ENCODE measurements at regions not wholly inside any gene's neighbourhood (a gene's known extent, or its start where the extent isn't known, plus 50 kb on each side); places are given as distances from the start of the nearest gene placed in this dataset.

DNA sequence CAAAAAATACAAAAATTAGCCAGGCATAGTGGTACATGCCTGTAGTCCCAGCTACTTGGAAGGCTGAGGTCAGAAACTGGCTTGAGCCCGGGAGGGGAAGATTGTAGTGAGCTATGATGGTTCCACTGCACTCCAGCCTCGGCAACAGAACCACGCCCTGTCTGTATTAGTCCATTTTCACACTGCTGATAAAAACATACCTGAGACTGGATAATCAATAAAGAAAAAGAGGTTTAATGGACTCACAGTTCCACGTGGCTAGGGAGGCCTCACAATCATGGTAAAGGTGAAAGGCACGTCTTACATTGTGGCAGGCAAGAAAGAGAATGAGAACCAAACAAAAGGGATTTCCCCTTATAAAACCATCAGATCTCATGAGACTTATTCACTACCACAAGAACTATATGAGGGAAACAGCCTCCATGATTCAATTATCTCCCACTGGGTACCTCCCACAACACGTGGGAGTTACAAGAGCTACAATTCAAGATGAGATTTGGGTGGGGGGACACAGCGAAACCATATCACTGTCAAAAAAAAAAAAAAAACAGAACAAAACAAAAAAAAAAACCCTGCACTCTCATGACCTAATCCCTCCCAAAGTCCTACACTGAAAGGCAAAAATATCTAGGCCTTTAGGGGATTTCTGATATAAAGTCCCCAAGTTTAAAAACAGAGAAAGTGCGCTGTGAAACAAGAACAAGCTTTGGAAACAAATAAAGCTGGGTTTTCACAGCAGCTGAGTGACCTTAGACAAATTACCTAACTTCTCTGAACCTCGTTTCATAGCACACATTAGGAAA, 224.7 kb downstream of the IGSF11 start:
- no peak for DNase-seq (ENCODE audit: low read depth in 4 of 4, low spot score in 1 of 4)

DNA sequence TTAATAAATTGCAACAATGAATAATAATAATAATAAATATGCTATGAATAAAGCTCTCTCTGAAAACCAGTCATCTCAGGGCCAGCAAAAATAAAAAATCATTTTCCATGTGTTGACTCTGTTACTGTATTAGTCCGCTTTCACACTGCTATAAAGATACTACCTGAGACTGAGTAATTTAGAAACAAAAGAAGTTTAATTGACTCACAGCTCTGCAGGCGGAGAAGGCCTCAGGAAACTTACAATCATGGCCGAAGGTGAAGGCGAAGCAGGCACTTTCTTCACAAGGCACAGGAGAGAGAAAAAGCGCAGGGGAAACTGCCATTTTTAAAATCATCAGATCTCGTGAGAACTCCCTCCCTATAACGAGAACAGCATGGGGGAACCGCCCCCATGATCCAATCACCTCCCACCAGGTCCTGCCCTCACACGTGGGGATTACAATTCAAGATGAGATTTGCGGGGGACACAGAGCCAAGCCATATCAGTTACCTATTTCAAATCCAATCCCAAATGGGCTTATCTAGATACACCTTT, 224.1 kb downstream of the IGSF11 start:
- no peak for DNase-seq (ENCODE audit: low read depth in 4 of 4, low spot score in 1 of 4)

DNA sequence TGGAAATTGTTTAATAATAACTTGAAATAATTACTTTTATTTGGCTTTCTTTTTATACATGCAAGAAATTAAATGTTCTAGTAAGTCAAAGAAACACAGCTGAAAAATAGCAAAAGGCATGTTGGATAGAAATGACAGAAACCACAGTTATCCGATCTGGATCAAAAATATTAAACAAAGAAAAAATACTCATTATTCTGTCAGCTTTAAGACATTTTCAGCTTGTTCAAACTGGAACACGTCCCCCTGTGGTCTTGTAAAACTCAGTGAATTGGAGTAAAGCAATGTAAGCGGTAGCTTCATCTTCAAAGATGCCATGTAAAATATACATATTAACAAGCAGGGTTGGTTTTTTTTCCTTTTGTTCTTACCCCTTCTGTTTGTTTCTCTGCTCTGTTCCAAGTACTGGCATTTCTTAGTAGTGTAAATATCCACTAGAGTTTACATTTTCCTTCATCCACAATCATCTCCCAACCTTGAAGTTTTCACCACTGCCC, 223.4 kb downstream of the IGSF11 start:
- DNase-seq (ENCODE audit: low read depth in 4 of 4, low spot score in 1 of 4): no peak

DNA sequence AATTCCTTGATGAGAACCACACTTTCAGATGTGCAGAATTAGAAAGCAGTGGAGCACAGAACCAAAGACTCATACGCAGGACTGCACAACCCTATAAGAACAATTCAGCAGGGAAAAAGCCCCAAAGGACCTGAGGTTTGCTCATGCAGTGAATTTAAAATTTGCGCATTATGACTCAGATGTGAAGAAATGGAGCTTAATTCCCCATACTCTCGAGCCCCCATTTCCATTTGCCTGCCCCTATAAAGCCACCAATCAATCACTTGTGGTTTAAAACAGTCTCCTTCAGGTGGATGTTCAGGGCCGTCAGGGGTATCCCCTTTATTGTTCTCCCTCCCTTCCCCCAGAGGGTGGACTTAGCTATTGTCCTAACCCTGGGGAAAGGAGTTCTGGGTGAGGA, 221.2 kb downstream of the IGSF11 start:
- DNase-seq (ENCODE audit: low read depth in 4 of 4, low spot score in 1 of 4): no peak

DNA sequence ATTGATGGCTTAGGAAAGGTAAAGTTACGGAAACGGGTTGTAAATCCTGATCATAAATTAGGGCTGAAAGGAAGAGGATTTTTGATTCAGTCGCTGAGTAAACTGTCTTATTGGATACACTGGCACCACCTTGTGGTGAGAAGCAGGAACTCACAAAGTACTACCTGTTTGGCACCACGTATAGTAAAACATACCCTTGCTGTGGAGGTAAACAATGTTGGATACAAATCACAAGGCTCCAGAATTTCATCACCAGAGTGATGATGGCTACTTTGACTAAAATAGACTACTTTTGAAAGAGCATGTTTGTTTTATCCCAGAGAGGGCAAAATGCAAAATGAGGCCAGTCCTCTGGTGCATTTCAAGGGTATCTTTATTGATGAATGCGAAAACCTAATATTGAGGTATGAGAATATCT, 216.9 kb downstream of the IGSF11 start:
- DNase-seq (ENCODE audit: low read depth in 4 of 4, low spot score in 1 of 4): peak in 2 of 4 experiments; percentile 1 to 32

DNA sequence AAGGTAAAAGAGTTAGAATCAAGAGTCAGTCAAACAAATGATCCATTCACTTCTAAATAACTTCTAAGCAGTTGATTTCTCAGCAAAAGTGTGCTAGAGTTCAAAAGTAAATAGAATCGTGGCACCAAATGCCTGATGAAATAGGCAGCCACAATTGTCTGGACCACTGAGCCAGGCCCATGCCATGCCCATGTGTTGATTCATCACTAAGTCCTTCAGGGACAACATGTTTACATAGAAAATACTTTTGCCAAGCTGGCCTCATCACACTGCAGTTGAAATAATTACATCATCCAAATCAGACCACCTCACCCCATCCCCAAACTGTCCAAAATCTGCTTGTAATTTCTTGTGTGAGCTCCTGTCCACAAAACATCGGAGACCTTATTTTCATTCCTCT, 216.3 kb downstream of the IGSF11 start:
- no peak for DNase-seq (ENCODE audit: low read depth in 4 of 4, low spot score in 1 of 4)

DNA sequence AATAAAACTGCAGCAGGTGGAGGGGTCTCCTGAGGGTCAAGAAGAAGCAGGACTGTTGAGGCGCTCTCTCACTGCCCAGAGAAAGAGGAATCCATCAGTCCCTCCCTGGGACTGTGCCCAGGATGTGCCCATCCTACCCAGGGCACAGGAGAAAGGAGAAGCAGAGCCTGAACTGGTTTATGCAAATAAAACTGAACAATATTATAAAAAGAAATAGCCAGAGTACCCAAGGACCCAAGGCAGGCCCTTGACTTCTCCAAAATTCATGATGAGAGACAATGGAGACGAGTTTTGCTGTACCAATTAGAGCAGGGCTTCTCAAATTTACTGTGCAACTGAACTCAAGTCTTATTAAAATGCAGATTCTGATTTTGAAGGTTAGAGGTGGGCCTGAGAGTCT, 211.0 kb downstream of the IGSF11 start:
- DNase-seq (ENCODE audit: low read depth in 4 of 4, low spot score in 1 of 4): no peak

DNA sequence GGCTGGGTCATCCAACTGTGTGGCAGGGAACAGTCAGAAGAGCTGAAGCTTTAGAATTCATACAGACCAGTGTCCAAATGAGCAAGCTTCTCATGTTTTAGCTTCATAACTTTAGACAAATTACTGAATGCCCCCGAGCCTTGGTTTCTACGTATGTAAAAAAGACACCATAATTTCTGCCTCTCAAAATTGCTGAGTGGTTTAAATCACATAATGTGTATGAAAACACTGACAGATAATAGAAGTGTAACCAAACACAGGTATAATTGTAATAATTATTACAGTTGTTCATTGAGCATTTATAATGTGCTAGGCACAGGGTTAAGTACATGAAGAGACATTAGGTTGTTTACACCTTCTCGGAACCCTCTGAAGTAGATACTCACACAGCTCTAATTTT, 207.2 kb downstream of the IGSF11 start:
- DNase-seq (ENCODE audit: low read depth in 4 of 4, low spot score in 1 of 4): no peak

DNA sequence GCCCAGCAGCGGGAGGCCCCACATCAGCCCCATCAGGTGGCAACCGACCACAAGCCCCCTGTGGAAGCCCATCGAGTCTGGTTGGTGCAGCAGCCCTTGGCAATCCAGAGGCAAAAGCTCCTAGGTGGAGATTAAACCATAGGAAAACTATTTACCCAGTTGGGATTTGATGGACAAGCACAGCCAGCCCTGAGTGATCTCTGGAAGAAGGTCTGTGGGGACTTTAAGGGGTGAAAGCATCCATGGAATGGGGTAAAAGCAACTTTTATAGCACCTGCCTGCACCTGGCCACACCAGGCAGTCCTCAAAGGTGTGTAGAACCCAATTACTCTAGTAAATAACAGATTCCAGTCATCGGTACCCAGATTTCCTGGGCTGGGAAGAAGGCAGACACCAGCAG, 206.3 kb downstream of the IGSF11 start:
- DNase-seq (ENCODE audit: low read depth in 4 of 4, low spot score in 1 of 4): no peak

DNA sequence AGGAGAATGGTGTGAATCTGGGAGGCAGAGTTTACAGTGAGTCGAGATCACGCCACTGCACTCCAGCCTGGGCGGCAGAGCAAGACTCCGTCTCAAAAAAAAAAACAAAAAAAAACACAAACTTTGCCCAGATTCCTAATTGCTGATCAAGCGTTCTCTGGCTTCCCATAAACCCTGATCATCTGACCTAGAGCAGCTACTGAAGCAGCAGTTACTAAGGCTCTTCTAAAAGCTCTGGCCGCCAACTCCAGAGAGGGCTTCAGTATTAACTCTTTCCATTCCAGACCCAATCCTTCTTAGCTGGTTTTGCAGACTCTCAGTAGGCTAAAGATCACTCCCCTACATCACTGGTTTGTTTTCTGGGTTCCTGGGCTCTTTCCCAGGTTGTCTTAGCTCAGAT, 201.6 kb downstream of the IGSF11 start:
- no peak for DNase-seq (ENCODE audit: low read depth in 4 of 4, low spot score in 1 of 4)

DNA sequence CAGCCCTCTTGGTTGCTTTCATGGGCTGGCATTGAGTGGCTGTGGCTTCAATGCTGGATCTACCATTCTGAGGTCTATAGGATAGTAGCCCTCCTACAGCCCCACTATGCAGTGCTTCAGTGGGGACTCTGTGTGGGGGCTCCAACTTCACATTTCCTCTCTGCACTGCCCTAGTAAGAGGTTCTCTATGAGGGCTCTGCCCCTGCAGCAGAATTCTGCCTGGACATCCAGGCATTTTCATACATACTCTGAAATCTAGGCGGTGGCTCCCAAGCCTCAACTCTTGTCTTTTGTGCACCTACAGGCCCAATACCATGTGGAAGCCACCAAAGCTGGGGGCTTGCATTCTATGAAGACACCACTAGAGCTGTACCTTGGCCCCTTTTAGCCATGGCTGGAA, 195.8 kb downstream of the IGSF11 start:
- no peak for DNase-seq (ENCODE audit: low read depth in 4 of 4, low spot score in 1 of 4)

DNA sequence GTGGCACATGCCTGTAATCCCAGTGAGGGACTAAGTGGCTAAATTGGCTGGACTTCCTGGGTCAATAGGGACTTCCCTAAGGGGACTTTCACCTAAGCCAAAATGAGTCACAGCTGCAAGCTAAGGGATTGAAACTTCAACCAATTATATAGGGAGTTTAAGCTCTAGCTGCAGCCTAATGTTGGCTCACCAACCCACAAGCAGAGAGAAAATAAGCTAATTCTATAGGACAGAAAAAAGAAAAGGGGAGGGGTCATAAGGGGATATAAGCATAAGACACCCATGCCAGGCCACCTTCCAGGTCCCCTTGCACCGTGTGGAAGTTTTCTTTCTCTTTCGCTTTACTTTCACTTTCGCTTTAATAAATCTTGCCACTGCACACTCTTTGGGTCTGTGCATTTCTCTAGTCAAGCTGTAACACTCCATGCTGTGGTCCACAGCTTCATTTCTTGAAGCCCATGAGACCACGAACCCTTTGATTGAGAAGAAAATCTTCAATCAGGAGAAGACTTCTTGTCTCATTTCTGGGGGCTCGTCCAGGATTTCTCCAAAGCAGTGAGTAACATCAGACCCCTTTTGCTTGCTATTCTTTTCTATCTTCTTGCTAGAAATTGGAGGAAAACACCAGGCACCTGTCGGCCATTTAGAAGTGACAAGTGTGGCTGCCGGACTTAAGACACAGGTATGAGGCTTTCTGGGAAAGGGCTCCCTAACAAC, 192.3 kb downstream of the IGSF11 start:
- DNase-seq (ENCODE audit: low read depth in 4 of 4, low spot score in 1 of 4): no peak

DNA sequence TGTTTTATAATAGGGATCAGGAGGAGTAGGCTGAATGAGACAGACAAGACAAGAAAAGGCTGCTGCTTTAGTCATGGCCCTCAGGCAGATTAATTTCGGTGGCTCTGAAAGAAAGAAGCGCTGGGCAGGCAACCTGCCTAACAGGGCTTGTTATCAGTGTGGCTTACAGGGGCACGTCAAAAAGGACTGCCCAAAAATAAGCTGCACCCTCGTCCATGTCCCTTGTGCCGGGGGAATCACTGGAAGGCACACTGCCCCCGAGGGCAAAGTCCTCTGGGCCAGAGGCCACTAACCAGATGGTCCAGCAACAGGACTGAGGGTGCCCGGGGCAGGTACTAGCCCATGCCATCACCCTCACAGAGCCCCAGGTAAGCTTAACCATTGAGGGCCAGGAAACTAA, 188.5 kb downstream of the IGSF11 start:
- DNase-seq (ENCODE audit: low read depth in 4 of 4, low spot score in 1 of 4): no peak

All from stimulated activated CD4-positive, alpha-beta T cell treated with anti-CD3 and anti-CD28 coated beads, Interleukin-1b, Interleukin-23, amount 100 ng/mL, for 24 hours (primary cell).